Uterus (tissue), 3 donors: ENCODE measurements at regions not wholly inside any gene's neighbourhood (a gene's known extent, or its start where the extent isn't known, plus 50 kb on each side); places are given as distances from the start of the nearest gene placed in this dataset.
A peak's percentile ranks its signal among the peaks of the same experiment; 100 is the strongest.

Source experiments
- DNase-seq, 2 donors: peaks; one replicate each; pipeline ENCODE4 v3.0.0-alpha.2; 2019 to 2020
- H3K27ac ChIP-seq, 2 donors: fragments of 200-600 bp; sonication (generic); 1 replicate in 1 of 2; 2 replicates in 1 of 2; pipeline ENCODE4 v1.5.1; 2016 to 2018
- H3K27me3 ChIP-seq, 2 donors: fragments of 200-600 bp; sonication (generic); one replicate each; pipeline ENCODE4 v1.5.1; 2018 to 2019; ENCODE audit warnings: control low read depth in 1 of 2
- H3K36me3 ChIP-seq, 2 donors: fragments of 200-600 bp; sonication (generic); one replicate each; pipeline ENCODE4 v1.5.1; 2019; ENCODE audit warnings: control low read depth in 1 of 2
- H3K4me1 ChIP-seq, 2 donors: fragments of 200-600 bp; sonication (generic); one replicate each; pipeline ENCODE4 v1.5.1; 2018 to 2019; ENCODE audit warnings: control low read depth in 1 of 2
- H3K4me3 ChIP-seq, 2 donors: fragments of 200-600 bp; sonication (generic); 1 replicate in 1 of 2; 2 replicates in 1 of 2; pipeline ENCODE4 v1.5.1; 2018 to 2019; ENCODE audit warnings: mild to moderate bottlenecking in 1 of 2
- H3K9me3 ChIP-seq, 2 donors: fragments of 200-600 bp; sonication (generic); one replicate each; pipeline ENCODE4 v1.5.1; 2019; ENCODE audit warnings: control low read depth in 1 of 2
- POLR2A ChIP-seq, 2 donors: fragments of 450-650 bp; IDR thresholded peaks; one replicate each; pipeline ENCODE4 v1.6.1; 2016; ENCODE audit warnings: antibody characterized with exemption in 2 of 2, mild to moderate bottlenecking in 1 of 2, moderate library complexity in 1 of 2
- intact Hi-C: fragments of 100-400 bp; cut with DNase I; formaldehyde crosslinking; loops from one replicate; pipeline ENCODE4 v1.15.1; 2023; ENCODE audit warnings: low total_unique reads
- TF ChIP-seq, protein P1 (sequence below), 4 experiments: fragments of 200-600 bp in 2 of 4; fragments of 450-650 bp in 2 of 4; sonication (generic) in 2 of 4; IDR thresholded peaks; one replicate each; pipeline ENCODE4 v1.5.1; 2016 to 2019; ENCODE audit warnings: antibody characterized with exemption in 4 of 4, mild to moderate bottlenecking in 2 of 4, moderate library complexity in 1 of 4
- donor health status: DM: yes; HTN: yes; CAD: no.

GRCh38 chr21:35325953-35326352, 276.9 kb upstream of the RUNX1 start:
- intact Hi-C loops: no loop called here
- H3K27ac ChIP-seq: no peak overlapping the region
- H3K9me3 ChIP-seq: no peaks in the 10 kb centered on the region
- no peak for TF ChIP-seq POLR2A (IDR thresholded peaks at IDR 0.05)
- TF ChIP-seq, protein P1, sequence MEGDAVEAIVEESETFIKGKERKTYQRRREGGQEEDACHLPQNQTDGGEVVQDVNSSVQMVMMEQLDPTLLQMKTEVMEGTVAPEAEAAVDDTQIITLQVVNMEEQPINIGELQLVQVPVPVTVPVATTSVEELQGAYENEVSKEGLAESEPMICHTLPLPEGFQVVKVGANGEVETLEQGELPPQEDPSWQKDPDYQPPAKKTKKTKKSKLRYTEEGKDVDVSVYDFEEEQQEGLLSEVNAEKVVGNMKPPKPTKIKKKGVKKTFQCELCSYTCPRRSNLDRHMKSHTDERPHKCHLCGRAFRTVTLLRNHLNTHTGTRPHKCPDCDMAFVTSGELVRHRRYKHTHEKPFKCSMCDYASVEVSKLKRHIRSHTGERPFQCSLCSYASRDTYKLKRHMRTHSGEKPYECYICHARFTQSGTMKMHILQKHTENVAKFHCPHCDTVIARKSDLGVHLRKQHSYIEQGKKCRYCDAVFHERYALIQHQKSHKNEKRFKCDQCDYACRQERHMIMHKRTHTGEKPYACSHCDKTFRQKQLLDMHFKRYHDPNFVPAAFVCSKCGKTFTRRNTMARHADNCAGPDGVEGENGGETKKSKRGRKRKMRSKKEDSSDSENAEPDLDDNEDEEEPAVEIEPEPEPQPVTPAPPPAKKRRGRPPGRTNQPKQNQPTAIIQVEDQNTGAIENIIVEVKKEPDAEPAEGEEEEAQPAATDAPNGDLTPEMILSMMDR (IDR thresholded peaks at IDR 0.05): no peak
- H3K4me3 ChIP-seq: no peak overlapping the region
- no peaks in the 10 kb centered on the region for H3K27me3 ChIP-seq
- H3K4me1 ChIP-seq: peaks cover 0 to 4% of the 10 kb centered on the region in 2 donors
- no peak for DNase-seq
- no peaks in the 10 kb centered on the region for H3K36me3 ChIP-seq

DNA sequence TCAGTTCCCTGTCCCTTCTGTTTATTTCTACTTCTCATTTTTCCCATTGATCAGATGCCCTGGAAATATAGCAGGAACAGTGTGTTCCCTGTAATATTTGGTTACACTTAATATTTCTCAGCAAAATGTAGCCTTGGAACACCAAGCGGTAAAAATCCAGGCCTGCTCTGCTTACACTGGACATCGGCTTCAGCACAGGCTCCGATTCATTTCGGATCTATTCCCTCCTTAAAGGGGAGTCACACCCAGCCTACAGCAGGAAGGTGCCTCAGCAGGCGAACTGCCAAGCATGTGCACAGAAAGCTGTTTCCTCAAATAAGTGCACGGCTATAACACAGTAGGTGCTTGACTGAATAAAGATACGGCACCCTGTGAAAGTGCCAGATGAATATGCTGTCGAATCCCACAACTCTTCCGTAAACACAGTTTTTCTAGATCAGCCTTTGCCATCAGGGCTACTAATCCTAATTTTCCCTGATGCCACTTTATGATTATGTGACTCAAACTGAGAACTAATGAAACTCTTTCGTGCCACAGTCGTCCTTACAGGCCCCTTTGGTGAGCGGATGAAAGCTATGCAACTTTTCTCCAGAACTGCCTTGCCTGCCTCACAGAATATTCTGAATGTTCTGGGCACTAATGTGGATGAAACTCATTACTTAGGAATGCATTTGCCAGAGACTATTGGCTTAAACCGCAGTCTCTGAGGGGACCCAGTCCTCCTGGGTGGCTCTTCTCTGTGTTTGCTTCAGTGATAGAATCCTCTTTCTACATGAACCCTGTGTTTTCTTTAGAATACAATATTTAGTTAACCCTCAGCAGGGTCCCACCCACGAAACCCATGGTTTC, 275.5 kb upstream of the RUNX1 start:
- no peaks in the 10 kb centered on the region for H3K36me3 ChIP-seq
- TF ChIP-seq, protein P1 (IDR thresholded peaks at IDR 0.05): no peak
- no peak for TF ChIP-seq POLR2A (IDR thresholded peaks at IDR 0.05)
- H3K4me1 ChIP-seq: peaks cover 0 to 4% of the 10 kb centered on the region in 2 donors
- H3K27me3 ChIP-seq: no peaks in the 10 kb centered on the region
- intact Hi-C loops: no loop called here
- H3K27ac ChIP-seq: peak overlapping the region in 1 of 2 donors; percentile 20
- no peak for DNase-seq
- H3K4me3 ChIP-seq: no peak overlapping the region
- no peaks in the 10 kb centered on the region for H3K9me3 ChIP-seq

- peak in 1 of 2 donors; percentile 63 for DNase-seq
- no peaks in the 10 kb centered on the region for H3K9me3 ChIP-seq
- H3K4me1 ChIP-seq: peaks cover 0 to 4% of the 10 kb centered on the region in 2 donors
- H3K27me3 ChIP-seq: no peaks in the 10 kb centered on the region
- H3K36me3 ChIP-seq: no peaks in the 10 kb centered on the region
- intact Hi-C loops: no loop called here
- H3K27ac ChIP-seq: peak overlapping the region in 1 of 2 donors; percentile 20
- TF ChIP-seq POLR2A (IDR thresholded peaks at IDR 0.05): no peak
- TF ChIP-seq, protein P1 (IDR thresholded peaks at IDR 0.05): no peak
- no peak overlapping the region for H3K4me3 ChIP-seq
Measured at GRCh38 chr21:35323947-35324346, 274.8 kb upstream of the RUNX1 start.

- intact Hi-C loops: no loop called here
- H3K27ac ChIP-seq: no peak overlapping the region
- H3K27me3 ChIP-seq: no peaks in the 10 kb centered on the region
Measured at GRCh38 chr21:35321322-35322200, 272.5 kb upstream of the RUNX1 start.

More at GRCh38 chr21:35321322-35322200, 272.5 kb upstream of the RUNX1 start:
- Histone ChIP-seq H3K36me3 (no peaks in the 10 kb centered on the region), H3K4me3 (no peak overlapping the region), H3K4me1 (peaks cover 0 to 4% of the 10 kb centered on the region in 2 donors), H3K9me3 (no peaks in the 10 kb centered on the region)
- TF ChIP-seq, protein P1 (IDR thresholded peaks at IDR 0.05): no peak
- TF ChIP-seq POLR2A (IDR thresholded peaks at IDR 0.05): no peak
- no peak for DNase-seq
